T-helper 2 cell (primary cell): ENCODE measurements at regions not wholly inside any gene's neighbourhood (a gene's known extent, or its start where the extent isn't known, plus 50 kb on each side); places are given as distances from the start of the nearest gene placed in this dataset.

Source experiments
- DNase-seq, 5 experiments: peaks; one replicate each; pipeline versions ENCODE4 v3.0.0 to v3.0.0-alpha.2; 2012 to 2022

GRCh38 chr12:132424811-132425210, 65.1 kb upstream of the FBRSL1 start:
- no peak for DNase-seq

GRCh38 chr12:132423820-132424645, 65.9 kb upstream of the FBRSL1 start:
- DNase-seq, result no peak

- peak in 2 of 5 experiments; percentile 24 to 50 for DNase-seq
These were observed 66.6 kb upstream of the FBRSL1 start for GRCh38 chr12:132423251-132423819.

GRCh38 chr12:132422381-132423043, 67.4 kb upstream of the FBRSL1 start:
- DNase-seq, result peak in 1 of 5 experiments; percentile 35

GRCh38 chr12:132422040-132422380, 67.9 kb upstream of the FBRSL1 start:
- no peak for DNase-seq

- DNase-seq, result no peak
These were observed 70.2 kb upstream of the FBRSL1 start for GRCh38 chr12:132419631-132420246.

- no peak for DNase-seq
These were observed 71.5 kb upstream of the FBRSL1 start for GRCh38 chr12:132418393-132418925.

- no peak for DNase-seq
These were observed 72.2 kb upstream of the FBRSL1 start for GRCh38 chr12:132417741-132418140.

- DNase-seq, result no peak
These were observed 73.1 kb upstream of the FBRSL1 start for GRCh38 chr12:132416827-132417226.

GRCh38 chr12:132416121-132416673, 73.8 kb upstream of the FBRSL1 start:
- DNase-seq, result no peak

GRCh38 chr12:132415327-132416120, 74.4 kb upstream of the FBRSL1 start:
- DNase-seq, result no peak

- peak; percentile 30 to 67 (median 58) for DNase-seq
These were observed 75.2 kb upstream of the FBRSL1 start for GRCh38 chr12:132414634-132415326.

GRCh38 chr12:132413931-132414588, 75.9 kb upstream of the FBRSL1 start:
- no peak for DNase-seq

GRCh38 chr12:132411457-132411856, 78.5 kb upstream of the FBRSL1 start:
- no peak for DNase-seq

GRCh38 chr12:132410849-132411248, 79.1 kb upstream of the FBRSL1 start:
- no peak for DNase-seq

- no peak for DNase-seq
These were observed 79.7 kb upstream of the FBRSL1 start for GRCh38 chr12:132410296-132410625.

GRCh38 chr12:132409495-132410295, 80.3 kb upstream of the FBRSL1 start:
- no peak for DNase-seq

GRCh38 chr12:132408626-132409494, 79.5 kb upstream of the GALNT9 start:
- DNase-seq, result no peak

- no peak for DNase-seq
These were observed 78.6 kb upstream of the GALNT9 start for GRCh38 chr12:132407992-132408391.
